ENCODE measurements at regions not wholly inside any gene's neighbourhood (a gene's known extent, or its start where the extent isn't known, plus 50 kb on each side); places are given as distances from the start of the nearest gene placed in this dataset.
A peak's percentile ranks its signal among the peaks of the same experiment; 100 is the strongest.
"Not testable (repeated sequence)": the region's sequence is repeated elsewhere in the genome, so short reads cannot be mapped to it uniquely, and the experiment has no call there.

DNA sequence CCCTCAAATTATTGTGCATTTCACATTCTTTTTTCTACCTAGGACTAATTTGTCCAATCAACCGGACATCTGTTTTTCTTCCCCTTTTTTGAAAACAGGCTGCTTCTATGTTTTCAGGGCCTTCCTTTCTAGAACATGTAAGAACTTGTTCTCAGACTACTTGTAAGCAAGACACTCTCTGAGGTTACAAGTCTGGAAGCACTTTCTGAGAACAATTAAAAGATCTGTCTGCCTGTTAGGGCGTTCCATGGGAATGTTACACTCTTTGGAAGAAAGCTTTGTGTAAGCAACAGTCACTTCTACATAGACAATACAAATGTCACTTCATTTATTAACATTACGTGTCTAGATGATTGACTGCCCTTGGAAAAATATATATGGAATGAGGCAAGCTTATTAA is 50.9 kb upstream of the HSPB3 start:
- no peak for DNase-seq (ENCODE audit: low spot score)

DNA sequence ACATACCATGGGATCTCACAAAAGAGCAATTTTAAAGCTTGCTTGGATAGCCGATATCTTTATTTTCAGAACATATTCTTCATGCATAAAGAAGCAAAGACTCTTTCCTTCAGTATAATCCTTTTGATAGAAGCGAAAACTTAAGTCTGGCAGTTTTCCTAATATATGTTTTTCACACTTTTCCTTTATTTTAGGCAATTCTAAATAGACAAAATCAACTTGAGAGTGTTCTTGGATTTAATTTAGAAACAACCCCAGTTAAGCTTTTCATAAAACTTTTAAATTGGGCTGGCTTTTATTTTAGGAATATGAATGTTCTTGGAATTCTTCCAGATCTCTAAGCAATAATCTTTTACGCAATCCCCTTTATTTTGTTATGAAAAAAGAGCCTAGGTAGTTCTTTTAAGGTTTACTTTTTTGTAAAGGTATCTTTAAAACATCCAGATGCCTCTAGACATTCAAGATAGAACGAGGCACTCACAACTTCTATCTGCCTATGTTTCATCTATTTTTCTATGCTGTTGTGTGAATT is 51.5 kb upstream of the HSPB3 start:
- no peak for DNase-seq (ENCODE audit: low spot score)

DNA sequence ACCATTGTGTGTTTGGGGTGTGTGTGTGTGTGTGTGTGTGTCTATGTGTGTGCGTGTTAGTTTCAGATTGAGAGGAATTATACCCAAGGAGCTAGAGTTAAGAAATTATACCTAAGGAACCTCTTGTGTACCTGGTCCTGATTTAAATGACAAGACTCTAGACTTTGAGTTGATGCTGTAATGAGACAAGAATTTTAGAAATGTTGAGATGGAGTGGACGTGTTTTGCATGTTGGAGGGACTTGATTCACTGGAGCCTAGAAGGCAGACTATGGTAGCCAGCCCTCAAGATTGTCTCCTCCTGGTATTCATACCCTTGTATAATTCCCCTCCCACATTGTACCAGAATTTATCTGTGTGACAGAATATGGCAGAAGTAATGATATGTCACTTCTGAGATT is 52.4 kb upstream of the HSPB3 start:
- DNase-seq (ENCODE audit: low spot score) = no peak

DNA sequence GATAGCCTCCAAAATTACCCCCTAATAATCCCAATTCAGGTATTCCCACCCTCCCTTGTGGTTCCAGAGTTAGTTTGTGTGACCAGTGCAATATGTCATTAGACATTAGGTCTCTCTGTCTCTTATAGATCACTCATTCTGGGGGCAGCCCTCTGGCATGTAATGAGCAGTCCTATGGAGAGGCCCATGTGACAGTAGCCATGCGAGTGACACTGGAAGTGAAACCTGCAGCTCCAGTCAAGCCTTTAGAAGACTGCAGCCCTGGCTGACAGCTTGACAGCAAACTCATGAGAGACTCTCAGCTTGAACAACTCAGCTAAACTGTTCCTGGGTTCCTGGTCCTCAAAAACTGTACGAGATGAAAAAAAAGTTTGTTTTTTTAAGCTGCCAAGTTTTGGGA is 54.0 kb upstream of the HSPB3 start:
- peak; percentile 6 for DNase-seq (ENCODE audit: low spot score)

DNA sequence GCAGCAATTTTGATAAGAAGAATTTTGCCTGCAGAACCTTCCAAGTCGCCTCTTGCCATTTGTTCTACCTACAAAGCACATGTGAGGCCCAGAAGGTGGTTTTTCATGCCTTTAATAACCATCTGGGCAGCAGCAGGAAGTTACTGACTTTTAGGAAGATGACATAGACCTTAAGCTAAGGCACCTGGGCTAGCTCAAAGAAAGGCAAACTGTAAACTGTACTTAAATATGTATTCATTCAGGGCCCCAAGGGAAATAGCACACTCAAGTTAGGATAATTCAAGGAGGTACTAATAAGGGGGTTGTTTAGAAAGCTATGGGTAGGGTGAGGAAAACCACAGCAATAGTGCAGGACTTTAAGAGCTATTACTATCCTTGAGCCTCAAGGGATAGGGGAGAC is 57.3 kb upstream of the HSPB3 start:
- no peak for DNase-seq (ENCODE audit: low spot score)

DNA sequence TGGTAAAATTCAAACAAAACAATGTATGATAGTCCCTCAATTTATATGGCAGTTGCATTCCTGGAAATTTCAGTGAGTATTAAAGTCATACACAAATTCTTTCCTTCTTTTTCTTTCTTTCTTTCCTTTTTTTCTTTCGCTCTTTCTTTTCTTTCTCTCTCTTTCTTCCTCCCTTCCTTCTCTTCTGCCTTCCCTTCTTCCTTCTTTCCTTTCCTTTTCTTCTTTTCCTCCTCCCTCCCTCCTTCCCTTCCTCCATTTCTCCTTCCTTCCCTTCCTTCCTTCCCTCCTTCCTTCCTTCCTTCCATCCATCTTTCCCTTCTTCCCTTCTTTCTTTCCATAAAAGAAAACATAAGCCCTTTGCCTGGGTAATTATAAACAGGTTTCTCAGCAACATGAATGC is 58.1 kb upstream of the HSPB3 start:
- no peak for DNase-seq (ENCODE audit: low spot score)

DNA sequence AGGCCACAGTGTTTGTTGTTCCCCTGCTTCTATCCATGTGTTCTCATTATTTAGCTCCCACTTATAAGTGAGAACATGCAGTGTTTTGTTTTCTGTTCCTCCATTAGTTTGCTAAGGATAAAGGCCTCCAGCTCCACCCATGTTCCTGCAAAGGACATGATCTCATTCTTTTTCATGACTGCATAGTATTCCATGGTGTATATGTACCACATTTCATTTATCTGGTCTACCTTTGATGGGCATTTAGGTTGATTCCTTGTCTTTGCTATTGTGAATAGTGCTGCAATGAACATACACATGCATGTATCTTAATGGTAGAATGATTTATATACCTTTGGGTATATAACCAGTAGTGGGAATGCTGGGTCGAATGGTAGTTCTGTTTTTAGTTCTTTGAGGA is 62.5 kb upstream of the HSPB3 start:
- DNase-seq (ENCODE audit: low spot score) = not testable (repeated sequence)

DNA sequence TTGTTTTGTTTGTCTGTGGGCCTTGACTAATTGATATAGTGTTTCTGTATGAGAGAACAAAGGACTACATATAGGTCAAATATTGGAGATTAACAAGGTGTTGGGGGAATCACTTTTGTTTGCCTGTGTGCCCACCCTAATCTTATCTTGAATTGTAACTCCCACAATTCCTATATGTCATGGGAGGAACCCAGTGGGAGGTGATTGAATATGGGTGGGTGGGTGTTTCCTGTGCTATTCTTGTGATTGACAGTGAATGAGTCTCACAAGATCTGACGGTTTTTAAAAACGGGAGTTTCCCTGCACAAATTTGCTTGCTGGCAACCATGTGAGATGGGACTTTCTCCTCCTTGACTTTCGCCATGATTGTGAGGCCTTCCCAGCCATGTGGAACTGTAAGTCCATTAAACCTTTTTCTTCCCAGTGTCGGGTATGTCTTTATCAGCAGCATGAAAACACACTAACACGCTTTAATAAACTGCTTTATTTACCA is 64.9 kb upstream of the HSPB3 start:
- DNase-seq (ENCODE audit: low spot score) = no peak

DNA sequence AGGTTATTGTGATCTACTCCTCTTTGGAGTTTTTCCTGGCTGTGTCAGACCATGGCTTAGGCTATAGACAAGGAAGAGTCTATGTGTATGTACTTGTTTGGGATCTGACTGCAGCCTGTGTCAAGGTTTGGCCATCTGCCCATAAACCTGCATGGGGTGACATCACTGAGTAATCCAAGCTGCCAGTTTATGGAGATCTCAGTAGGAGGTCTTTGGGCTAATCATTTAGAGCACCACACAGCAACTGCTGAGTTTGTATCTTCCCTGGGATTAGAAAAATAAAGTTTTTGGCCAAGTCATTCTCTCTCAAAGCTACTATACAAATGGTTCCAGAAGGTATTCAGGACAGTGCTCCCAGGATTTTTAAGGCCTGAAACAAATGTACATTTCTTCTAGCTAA is 65.5 kb upstream of the HSPB3 start:
- DNase-seq (ENCODE audit: low spot score) = no peak

DNA sequence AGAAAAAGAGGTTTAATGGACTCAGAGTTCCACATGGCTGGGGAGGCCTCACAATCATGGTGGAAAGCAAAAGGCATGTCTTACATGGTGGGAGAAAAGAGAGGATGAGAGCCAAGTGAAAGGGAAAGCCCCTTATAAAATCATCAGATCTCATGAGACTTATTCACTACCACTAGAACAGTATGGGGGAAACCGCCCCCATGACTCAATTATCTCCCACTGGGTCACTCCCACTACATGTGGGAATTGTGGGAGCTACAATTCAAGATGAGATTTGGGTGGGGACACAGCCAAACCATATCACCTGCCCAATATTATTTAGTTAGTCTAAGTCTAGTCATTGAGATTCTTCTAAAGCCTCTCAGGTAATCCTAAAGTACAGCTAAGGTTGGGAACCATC is 66.1 kb upstream of the HSPB3 start:
- DNase-seq (ENCODE audit: low spot score) = not testable (repeated sequence)

DNA sequence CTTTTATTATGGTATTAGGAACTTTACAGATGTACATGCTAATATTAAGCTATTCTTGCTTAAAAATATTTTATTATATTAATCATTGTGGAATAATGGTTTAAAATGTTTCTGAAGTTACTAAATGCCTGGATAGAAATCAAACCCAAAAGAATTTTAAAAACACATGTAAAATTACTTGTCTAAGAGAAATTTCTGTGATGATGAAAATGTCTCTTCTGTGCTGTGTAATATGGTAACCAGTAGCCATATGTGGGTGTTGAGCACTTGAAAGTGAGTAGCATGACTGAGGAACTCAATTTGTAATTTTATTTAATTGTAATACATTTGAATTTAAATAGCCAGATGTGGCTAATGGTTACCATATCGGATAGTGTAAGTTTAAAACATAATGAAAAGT is 66.7 kb upstream of the HSPB3 start:
- no peak for DNase-seq (ENCODE audit: low spot score)

DNA sequence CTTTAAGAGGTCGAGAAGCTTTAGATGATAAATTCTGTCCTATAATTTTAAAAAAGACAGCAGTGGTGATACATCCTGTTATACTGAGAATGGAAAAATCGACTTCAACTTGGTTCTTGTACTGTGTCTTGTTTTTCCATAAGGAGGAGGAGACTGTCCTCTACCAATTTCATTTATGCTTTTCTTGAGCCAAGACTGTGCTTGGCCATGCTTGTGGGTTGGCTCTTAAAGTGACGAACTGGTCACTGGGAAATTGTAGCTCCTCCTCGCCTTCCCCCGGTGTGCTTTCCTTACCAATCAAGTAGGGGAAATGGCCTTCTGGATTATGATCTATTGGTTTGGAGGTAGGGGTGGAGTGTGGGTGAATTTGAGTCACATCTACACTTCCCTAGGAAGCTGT is 67.1 kb upstream of the HSPB3 start:
- DNase-seq (ENCODE audit: low spot score) = no peak

DNA sequence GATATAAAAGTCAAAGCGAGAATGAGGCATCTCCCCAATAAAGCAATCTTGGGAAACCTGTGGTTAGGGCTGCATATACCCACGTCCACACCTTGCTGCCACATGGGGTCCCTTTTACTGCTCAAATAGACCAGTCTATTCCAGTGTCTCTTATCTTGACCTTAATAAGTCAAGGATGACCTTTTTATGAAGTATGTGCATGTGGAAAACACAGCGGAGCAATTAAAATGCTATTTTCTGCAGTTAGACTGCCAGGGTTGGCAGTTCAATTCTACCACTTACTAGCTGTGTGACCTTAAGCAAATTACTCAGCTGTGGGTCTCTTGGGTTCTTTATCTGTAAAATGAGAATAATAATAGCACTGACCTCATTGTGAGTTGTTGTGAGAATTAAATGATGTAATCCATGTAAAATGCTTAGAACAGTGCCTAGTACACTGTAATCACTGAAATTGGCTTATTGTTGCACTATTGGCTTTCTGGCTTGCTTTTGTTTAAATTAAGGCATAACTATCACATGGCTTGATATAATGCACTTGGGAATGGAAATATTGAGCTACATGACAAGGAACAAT is 67.8 kb upstream of the HSPB3 start:
- DNase-seq (ENCODE audit: low spot score) = no peak

DNA sequence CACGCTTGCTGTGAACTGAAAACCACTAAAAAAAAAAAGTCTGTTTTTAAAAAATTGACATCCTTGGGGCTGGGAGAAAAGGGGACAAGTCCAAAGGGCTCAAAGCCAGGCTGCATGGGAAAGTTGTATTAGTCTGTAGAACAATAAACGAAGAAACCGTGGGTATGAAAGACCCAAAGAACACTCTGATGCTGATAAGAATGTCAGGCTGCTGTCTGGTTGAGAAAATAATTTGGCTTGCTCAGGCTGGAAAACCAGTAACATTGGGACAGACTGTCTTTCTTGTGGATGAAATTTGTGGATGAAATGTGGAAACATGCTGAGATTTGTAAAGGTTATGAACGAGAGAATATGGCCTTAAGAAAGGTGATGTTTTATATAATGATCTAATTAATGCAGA is 68.5 kb upstream of the HSPB3 start:
- no peak for DNase-seq (ENCODE audit: low spot score)

DNA sequence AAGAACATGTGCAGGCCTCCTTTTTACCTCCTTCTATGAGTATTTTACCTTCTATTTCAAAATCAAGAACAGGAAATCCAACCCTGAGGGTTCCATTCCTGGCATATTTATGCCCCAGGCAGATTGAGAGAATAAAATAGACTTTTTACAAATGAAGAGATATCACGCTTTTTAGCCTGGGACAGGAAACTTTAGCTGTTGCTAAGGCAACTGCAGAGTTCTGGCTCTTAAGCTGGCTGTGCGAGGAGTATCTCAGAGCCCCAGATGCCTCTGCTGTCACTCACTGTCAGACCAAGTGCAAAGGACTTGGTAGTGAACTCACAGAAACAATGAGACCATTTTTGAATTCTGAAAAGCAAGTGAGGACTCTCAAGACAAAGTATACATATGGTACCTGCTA is 69.5 kb upstream of the HSPB3 start:
- no peak for DNase-seq (ENCODE audit: low spot score)

DNA sequence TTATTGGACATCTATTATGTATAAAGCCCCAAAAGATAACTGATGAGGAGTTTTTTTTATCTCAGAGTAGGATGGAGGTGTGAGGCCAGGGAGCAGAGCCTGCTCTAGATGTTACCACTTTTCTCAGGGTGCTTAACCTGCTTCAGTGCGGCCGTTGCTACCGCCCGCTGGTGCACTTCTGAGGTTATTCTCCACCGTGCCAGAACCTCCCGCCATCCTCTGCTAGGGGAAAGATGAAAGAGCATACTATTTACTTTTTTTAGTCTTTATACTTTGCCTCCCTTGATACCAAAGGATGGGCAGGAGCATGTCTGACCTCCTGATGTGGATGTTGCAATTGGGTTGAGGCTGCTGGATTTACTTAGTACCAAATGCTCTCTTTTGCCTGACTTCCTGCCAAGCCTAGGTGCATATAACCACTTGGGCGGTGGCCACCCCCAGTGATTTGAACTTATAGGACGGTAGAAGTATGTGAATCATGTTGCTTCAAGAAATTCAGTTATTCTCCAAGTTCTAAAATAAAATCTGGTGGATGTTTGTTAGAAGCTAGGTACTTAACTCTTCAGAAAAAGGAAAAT is 71.1 kb upstream of the HSPB3 start:
- DNase-seq (ENCODE audit: low spot score) = no peak

DNA sequence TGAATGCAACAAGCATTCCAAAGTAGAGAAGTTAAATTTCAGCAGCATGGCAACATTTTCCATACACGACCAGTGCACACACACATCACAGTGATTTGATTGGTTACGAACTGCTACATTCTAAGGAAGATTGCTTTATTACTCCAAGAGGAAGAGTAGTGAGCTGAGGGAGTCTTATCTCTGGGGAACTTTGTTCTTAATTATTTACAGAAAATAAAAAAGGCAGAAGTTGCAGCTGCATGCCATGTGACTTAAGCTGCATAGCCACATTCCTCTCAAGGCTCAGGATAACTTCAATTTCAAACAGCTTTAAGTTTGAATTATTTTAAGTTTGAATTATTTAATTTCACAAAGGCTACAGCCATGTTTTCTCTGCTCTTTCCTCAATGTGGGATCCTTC is 71.6 kb upstream of the HSPB3 start:
- DNase-seq (ENCODE audit: low spot score) = no peak

DNA sequence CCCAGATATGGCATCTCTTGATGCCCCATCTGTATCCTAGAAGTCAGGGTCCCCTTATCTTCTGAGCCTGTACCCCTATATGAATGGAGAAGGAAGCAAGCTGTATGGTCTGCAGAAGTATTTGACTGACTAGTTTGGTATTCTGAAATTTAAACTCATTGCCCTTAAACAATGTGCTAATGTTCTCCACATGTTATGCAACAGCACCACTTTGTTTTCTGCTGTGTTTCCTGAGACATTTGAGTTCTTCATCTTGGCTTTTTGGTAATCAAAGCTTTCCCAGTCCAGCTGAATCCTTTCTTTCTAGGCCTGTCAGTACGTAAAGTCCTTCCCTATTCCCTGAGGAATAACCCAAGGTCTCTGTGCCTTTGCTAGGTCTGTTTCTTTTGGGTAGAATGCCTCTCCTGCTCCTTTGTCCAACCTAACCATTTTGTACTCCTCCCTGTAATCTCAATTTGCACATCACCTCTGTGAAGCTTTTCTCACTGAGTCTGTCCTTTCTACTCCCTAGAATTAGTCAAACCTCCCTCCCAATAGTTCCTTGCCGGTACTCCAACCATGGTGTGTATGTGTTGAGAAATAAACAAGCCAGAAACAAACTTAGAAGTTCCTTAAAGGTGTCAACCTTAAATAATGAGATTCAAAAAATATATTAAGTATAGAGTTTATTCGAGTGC is 72.1 kb upstream of the HSPB3 start:
- DNase-seq (ENCODE audit: low spot score) = no peak

DNA sequence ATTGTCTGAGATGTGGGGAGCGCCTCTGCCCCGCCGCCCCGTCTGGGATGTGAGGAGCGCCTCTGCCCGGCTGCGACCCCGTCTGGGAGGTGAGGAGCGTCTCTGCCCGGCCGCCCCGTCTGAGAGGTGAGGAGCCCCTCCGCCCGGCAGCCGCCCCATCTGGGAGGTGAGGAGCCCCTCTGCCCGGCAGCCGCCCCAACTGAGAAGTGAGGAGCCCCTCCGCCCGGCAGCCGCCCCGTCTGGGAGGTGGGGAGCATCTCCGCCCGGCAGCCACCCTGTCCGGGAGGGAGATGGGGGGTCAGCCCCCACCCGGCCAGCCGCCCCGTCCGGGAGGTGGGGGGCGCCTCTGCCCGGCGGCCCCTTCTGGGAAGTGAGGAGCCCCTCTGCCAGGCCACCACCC is 70.9 kb upstream of the ARL15 start:
- DNase-seq (ENCODE audit: low spot score) = not testable (repeated sequence)

DNA sequence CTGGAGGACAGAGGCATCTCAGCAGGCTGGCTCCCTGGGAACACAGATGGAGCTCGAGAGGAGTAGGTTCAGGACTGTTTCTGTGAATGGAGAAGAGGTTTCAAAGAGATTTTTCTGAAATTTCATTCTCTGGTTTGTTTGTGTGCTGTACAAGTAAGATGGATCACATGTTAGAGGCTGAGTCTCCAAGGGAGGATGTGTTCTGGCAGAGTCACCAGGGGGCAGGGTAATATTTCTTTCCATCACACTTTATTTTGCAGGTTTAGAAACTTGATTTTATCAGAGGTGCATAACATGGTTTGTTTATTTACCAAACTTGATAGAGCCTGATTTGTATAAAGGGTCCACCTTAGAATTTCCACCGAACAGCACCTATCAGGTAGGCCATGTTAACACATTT is 69.2 kb upstream of the ARL15 start:
- DNase-seq (ENCODE audit: low spot score) = no peak

DNA sequence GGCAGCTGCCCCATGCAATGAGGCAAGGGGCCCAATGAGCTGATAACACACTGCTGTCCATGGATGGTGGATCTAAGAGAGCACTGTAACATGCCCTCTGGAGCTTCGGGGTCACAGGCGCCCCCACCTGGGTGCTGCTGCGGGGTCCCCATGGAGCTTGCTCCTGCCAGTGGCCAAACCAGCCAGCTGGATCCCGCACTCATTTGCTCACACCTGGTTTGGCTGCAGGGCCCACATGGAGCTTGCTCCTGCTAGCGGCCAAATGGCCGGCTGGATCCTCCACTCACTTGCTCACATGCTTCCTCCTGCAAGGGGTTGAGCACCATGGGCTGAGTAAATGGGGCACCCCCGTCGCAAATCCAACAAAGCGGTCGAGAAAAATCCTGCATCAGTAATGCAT is 68.3 kb upstream of the ARL15 start:
- DNase-seq (ENCODE audit: low spot score) = no peak

DNA sequence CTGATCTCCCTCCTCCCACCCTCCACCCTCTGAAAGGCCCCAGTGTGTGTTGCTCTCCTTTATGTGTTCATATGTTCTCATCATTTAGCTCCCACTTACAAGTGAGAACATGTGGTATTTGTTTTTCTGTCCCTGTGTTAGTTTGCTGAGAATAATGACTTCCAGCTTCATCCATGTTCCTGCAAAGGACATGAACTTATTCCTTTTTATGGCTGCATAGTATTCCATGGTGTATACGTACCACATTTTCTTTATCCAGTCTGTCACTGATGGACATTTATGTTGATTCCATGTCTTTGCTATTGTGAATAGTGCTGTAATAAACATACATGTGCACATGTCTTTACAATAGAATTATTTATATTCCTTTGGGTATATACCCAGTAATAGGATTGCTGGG is 67.0 kb upstream of the ARL15 start:
- not testable (repeated sequence) for DNase-seq (ENCODE audit: low spot score)

DNA sequence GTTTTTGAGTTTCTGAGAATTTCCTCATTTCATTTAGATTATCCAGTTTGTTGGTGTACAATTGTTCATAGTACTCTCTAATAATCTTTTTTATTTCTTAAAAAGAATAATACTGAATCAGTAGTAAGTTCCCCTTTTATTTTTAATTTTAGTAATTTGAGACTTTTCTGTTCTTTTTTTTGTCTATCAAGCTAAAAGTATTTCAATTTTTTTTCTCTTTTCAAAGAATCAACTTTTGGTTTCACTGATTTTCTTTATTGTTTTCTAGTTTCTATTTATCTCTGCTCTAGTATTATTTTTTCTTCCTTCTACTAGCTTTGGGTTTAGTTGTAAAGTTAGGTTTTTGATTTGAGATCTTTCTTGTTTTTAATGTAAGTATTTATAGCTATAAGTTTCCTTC is 60.6 kb upstream of the ARL15 start:
- no peak for DNase-seq (ENCODE audit: low spot score)

DNA sequence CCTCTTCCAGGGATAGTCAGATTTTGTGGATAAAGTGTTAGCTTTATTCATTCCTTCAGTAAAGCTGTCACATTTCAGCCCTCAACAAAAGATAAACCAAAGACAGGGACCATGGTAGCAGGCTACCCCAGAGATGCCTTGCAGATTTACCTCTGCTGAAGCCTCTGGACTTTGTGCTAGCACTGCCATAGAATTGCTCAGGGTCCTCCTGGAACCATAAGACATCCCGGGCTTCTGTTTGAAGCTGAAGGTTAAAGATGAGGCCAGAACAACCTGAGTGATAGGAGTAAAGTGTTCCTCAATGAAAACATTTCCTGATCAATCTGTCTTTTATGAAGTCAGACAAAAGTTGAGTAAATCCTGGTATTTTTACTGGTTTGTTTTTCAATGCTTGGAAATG is 57.5 kb upstream of the ARL15 start:
- DNase-seq (ENCODE audit: low spot score) = no peak
